GM12891 (cell line): ENCODE measurements at regions not wholly inside any gene's neighbourhood (a gene's known extent, or its start where the extent isn't known, plus 50 kb on each side); places are given as distances from the start of the nearest gene placed in this dataset.

Experiments
- DNase-seq: peaks from one replicate; pipeline ENCODE4 v3.0.0; 2011; ENCODE audit warnings: low spot score; ENCODE audit not compliant: insufficient read length
- FAIRE-seq: peaks from 2 replicates; lab custom pipeline; 2011; peaks lifted over from hg19 to GRCh38; lab: Jason Lieb, UNC
- PAX5 ChIP-seq: IDR thresholded peaks from 2 replicates; pipeline ENCODE4 v1.6.1; 2011; ENCODE audit warnings: low read length, moderate library complexity, mild to moderate bottlenecking; ENCODE audit not compliant: insufficient read depth, severe bottlenecking
- POLR2A ChIP-seq: IDR thresholded peaks from 2 replicates; pipeline ENCODE4 v1.6.1; 2011; ENCODE audit warnings: low read depth, low read length, control low read depth
- POLR2AphosphoS5 ChIP-seq: IDR thresholded peaks from 2 replicates; pipeline ENCODE4 v1.6.1; 2011; ENCODE audit warnings: low read depth, low read length, control low read depth
- POU2F2 ChIP-seq: IDR thresholded peaks from 2 replicates; pipeline ENCODE4 v1.6.1; 2011; ENCODE audit warnings: low read depth, mild to moderate bottlenecking, control low read depth, low read length, moderate library complexity
- SPI1 ChIP-seq: IDR thresholded peaks from 2 replicates; pipeline ENCODE4 v1.6.1; 2011; ENCODE audit warnings: low read depth, low read length, control low read depth
- TAF1 ChIP-seq: IDR thresholded peaks from 2 replicates; pipeline ENCODE4 v1.6.1; 2011; ENCODE audit warnings: low read depth, low read length, control low read depth

- TF ChIP-seq PAX5 (no peak), POLR2A (no peak), SPI1 (no peak), POU2F2 (no peak), POLR2AphosphoS5 (no peak), TAF1 (no peak)
- DNase-seq (no peak), FAIRE-seq (no peak)
Measured at GRCh38 chr5:115028557-115028956, 141.2 kb downstream of the TRIM36 start.

GRCh38 chr5:115024922-115025321 is 144.8 kb downstream of the TRIM36 start:
- FAIRE-seq (no peak), DNase-seq (no peak)
- TF ChIP-seq PAX5, result no peak
- TF ChIP-seq POLR2A, result no peak
- no peak for TF ChIP-seq POU2F2
- TF ChIP-seq POLR2AphosphoS5, result no peak
- TF ChIP-seq TAF1, result no peak
- no peak for TF ChIP-seq SPI1

- FAIRE-seq (no peak), DNase-seq (no peak)
- TF ChIP-seq TAF1 (no peak), PAX5 (no peak), POLR2AphosphoS5 (no peak), SPI1 (no peak), POU2F2 (no peak), POLR2A (no peak)
Measured at GRCh38 chr5:115022303-115022702, 147.4 kb downstream of the TRIM36 start.

GRCh38 chr5:115016646-115017045 is 153.1 kb downstream of the TRIM36 start:
- DNase-seq (no peak), FAIRE-seq (no peak)
- TF ChIP-seq POLR2AphosphoS5 (no peak), TAF1 (no peak), SPI1 (no peak), POLR2A (no peak), PAX5 (no peak), POU2F2 (no peak)

GRCh38 chr5:114999176-114999575 is 170.5 kb downstream of the TRIM36 start:
- DNase-seq, result no peak
- no peak for TF ChIP-seq PAX5
- TF ChIP-seq POLR2AphosphoS5, result no peak
- no peak for FAIRE-seq

GRCh38 chr5:114989512-114989911 is 180.2 kb downstream of the TRIM36 start:
- FAIRE-seq (no peak), DNase-seq (no peak)
- TF ChIP-seq PAX5 (no peak), POLR2AphosphoS5 (no peak), POLR2A (no peak), TAF1 (no peak), POU2F2 (no peak), SPI1 (no peak)

GRCh38 chr5:114988096-114988495 is 181.6 kb downstream of the TRIM36 start:
- TF ChIP-seq TAF1, result no peak
- no peak for TF ChIP-seq POLR2A
- TF ChIP-seq POU2F2, result no peak
- TF ChIP-seq PAX5, result no peak
- TF ChIP-seq POLR2AphosphoS5, result no peak
- TF ChIP-seq SPI1, result no peak
- DNase-seq (no peak), FAIRE-seq (no peak)

GRCh38 chr5:114984796-114985195 is 184.9 kb downstream of the TRIM36 start:
- TF ChIP-seq TAF1 (no peak), POU2F2 (no peak)
- DNase-seq (no peak), FAIRE-seq (no peak)

- DNase-seq (no peak), FAIRE-seq (no peak)
- TF ChIP-seq SPI1, result no peak
- no peak for TF ChIP-seq PAX5
- TF ChIP-seq TAF1, result no peak
- no peak for TF ChIP-seq POLR2A
- TF ChIP-seq POU2F2, result no peak
- no peak for TF ChIP-seq POLR2AphosphoS5
Measured at GRCh38 chr5:114981111-114981510, 188.6 kb downstream of the TRIM36 start.

GRCh38 chr5:114977979-114978573 is 191.6 kb downstream of the TRIM36 start:
- DNase-seq (no peak), FAIRE-seq (no peak)
- TF ChIP-seq POU2F2 (no peak), TAF1 (no peak), PAX5 (no peak), POLR2AphosphoS5 (no peak), SPI1 (peak; percentile 51; the same call in 1 of the 2 replicates), POLR2A (no peak)
